ENCODE measurements at regions not wholly inside any gene's neighbourhood (a gene's known extent, or its start where the extent isn't known, plus 50 kb on each side); places are given as distances from the start of the nearest gene placed in this dataset.
"Not testable (repeated sequence)": the region's sequence is repeated elsewhere in the genome, so short reads cannot be mapped to it uniquely, and the experiment has no call there.

- no peak for DNase-seq (ENCODE audit: low read depth in 4 of 4, low spot score in 3 of 4)
Observed at GRCh38 chr10:78207216-78207615, 173.6 kb downstream of the RPS24 start.

GRCh38 chr10:78207776-78208175, 174.1 kb downstream of the RPS24 start:
- DNase-seq (ENCODE audit: low read depth in 4 of 4, low spot score in 3 of 4), result no peak

GRCh38 chr10:78209970-78210369, 176.3 kb downstream of the RPS24 start:
- DNase-seq (ENCODE audit: low read depth in 4 of 4, low spot score in 3 of 4), result no peak

DNA sequence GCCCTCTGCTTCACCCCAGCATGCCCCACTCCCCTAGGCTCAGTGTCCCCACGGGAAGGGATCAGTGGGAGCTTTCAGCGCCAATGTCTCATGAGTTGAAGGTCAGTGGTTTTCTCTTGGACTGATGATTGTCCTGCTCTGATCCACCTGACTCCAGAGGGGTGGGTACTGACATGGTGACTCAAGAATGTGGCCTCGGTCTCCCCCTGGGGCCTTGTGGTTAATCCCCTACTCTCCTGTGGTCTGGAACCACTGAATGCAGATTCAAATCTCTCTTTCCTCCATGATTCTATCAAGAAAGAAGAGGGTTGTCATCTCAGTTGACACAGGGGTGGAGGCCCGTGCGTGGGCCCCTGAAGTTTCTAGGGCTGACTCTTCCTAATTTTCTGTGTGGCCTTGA, 176.9 kb downstream of the RPS24 start:
- no peak for DNase-seq (ENCODE audit: low read depth in 4 of 4, low spot score in 3 of 4)

GRCh38 chr10:78210976-78211375, 177.3 kb downstream of the RPS24 start:
- no peak for DNase-seq (ENCODE audit: low read depth in 4 of 4, low spot score in 3 of 4)

- no peak for DNase-seq (ENCODE audit: low read depth in 4 of 4, low spot score in 3 of 4)
Observed at GRCh38 chr10:78211561-78212051, 177.9 kb downstream of the RPS24 start.

DNA sequence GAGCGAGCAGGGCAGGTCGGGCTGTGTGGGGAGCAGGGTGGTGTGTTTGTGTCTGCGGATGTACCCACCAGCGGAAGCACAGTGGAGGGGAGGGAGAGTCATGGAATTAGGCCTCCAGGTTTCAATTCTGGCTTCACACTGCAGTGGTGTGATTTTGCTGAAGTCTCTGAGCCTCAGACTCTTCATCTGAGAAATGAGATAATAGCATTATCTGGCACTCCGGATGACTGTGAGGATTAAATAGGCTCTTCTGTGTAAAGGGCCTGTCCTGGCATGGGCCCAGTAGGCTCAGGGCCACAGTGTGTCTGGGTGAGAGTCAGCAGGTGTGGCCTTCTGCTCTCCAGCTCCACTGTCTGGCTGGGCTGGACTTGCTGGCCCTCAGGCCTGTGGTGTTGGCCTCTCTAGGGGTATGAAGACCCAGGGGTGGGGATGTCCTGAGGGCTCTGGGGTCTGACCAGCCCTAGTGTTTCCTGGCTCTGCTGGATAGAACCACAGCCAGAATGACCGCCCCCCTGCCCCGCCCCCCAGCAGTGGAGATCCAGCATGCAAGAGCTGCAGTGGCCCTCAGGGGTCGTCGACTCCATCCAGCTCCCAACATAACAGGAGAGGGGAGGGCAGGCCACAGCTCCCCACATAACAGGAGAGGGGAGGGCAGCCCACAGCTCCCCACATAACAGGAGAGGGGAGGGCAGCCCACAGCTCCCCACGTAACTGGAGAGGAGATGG, 178.6 kb downstream of the RPS24 start:
- DNase-seq (ENCODE audit: low read depth in 4 of 4, low spot score in 3 of 4), result no peak

- DNase-seq (ENCODE audit: low read depth in 4 of 4, low spot score in 3 of 4), result no peak
Observed at GRCh38 chr10:78212786-78213175, 179.1 kb downstream of the RPS24 start.

DNA sequence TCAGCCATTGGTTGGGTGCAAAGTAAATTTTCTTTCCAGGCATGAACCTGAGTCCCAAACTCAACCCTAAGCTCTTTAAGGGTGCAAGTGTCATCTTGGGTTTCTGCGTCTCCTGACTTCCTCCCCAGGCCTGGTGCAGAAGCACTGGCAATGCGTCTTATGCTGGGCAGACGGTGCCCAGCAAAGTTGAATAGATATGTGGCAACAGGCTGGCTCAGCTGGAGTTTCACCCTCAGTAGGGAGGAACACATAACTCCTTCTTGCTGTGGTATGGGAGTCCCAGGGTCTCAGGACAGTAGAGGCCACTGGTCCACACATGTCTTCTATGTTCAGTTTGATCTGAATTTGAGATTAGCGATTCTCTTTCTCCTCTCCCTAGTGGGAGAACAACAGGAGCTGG, 181.3 kb downstream of the RPS24 start:
- DNase-seq (ENCODE audit: low read depth in 4 of 4, low spot score in 3 of 4), result no peak

- peak; percentile 48 to 70 (median 52) for DNase-seq (ENCODE audit: low read depth in 4 of 4, low spot score in 3 of 4)
Observed at GRCh38 chr10:78215645-78216044, 182.0 kb downstream of the RPS24 start.

GRCh38 chr10:78217336-78217735, 183.7 kb downstream of the RPS24 start:
- DNase-seq (ENCODE audit: low read depth in 4 of 4, low spot score in 3 of 4), result no peak

DNA sequence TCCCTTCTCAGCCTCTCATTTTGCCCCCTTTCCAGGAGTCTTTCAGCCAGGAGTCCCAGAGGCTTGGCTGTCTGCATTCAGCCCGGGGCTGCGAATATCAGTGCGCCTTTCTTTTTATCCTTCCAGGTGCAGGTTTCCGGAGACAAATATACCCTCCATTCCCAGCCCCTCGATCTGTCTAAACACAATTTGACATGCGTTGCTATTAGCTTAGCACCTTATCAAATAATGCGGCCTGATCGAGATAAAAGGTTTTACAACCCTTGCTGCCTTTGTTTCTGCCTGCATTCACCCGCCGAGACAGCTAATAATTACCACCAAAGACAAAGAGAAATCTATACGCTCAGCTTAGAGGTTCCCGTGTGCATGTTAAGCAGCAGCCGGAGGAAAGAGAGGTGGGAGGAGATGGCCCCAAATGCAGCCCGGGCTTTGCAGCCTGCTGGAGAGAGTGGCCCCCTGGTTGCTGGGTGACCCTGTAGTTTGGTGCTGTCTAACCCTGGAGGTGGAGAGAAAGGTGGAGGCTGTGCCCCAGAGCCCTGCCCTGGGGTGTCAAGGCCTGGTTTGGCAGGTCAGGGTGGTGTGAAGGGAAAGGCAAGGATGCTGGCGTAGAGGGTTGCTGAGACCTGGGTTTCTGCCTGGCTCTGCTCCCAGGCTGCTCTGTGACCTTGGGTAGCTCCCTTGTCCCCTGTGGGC, 185.3 kb downstream of the RPS24 start:
- no peak for DNase-seq (ENCODE audit: low read depth in 4 of 4, low spot score in 3 of 4)

DNA sequence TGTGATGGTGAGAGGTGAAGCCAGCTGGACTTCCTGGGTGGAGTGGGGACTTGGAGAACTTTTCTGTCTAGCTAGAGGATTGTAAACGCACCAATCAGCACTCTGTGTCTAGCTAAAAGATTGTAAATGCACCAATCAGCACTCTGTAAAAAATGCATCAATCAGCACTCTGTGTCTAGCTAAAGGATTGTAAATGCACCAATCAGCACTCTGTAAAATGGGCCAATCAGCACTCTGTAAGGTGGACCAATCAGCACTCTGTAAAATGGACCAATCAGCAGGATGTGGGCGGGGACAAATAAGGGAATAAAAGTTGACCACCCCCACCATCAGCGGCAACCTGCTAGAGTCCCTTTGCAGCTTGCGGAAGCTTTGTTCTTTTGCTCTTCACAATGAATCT, 185.9 kb downstream of the RPS24 start:
- DNase-seq (ENCODE audit: low read depth in 4 of 4, low spot score in 3 of 4), result not testable (repeated sequence)

- DNase-seq (ENCODE audit: low read depth in 4 of 4, low spot score in 3 of 4), result no peak
Observed at GRCh38 chr10:78220781-78221180, 187.1 kb downstream of the RPS24 start.

DNA sequence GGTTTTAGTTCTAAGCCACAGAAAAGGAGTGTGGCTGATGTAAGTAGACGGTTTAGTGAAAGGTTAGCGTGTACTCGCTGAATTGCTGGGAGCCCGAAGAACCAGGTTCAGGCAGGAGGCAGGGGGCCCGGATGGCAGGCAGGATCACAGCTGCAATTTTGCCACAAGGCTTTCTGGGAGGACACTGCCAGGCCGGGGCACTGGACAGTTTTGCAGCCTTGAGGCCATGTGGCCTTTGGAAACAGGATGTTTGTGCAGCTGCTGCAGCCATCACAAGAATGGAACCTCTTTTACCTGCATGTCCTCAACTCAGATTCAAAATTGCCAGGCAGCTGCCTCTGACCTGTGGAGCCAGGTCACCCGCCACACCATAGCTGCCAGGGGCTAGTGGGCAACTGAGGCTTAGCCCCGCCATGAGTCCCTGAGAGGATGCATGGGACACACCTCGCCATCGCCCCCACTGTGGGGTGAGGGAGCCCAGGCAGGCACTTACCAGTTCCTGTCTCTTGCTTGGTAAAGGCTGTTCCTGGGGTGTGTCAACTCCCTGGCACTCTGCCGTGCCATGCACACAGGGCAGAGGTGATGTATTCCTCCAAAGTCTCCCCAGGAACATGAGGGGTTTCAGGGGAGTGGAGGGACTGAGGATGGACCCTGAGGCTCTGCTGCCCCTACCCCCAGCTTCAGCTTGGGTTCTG, 188.6 kb downstream of the RPS24 start:
- DNase-seq (ENCODE audit: low read depth in 4 of 4, low spot score in 3 of 4), result no peak

DNA sequence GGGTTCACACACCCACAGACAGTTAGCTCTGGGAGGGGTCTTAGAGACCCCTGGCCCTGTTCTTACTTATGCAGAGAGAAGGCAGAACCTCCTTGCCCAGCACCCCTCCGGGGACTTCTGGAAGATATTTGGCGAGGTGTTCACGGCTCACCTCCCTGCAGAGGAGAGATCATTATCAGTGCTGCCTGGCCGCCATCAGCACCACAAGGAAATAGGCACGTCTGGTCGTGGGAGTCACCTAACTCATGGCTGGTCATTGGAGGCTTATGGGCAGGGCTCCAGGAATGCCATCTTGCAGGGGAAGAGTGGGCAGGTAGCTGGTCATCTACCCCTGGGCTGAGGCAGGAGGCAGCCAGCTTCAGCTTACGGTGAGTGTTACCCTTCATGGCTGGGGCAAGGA, 189.4 kb downstream of the RPS24 start:
- no peak for DNase-seq (ENCODE audit: low read depth in 4 of 4, low spot score in 3 of 4)

- DNase-seq (ENCODE audit: low read depth in 4 of 4, low spot score in 3 of 4), result no peak
Observed at GRCh38 chr10:78224602-78225001, 190.9 kb downstream of the RPS24 start.

- no peak for DNase-seq (ENCODE audit: low read depth in 4 of 4, low spot score in 3 of 4)
Observed at GRCh38 chr10:78225594-78225993, 191.9 kb downstream of the RPS24 start.

DNA sequence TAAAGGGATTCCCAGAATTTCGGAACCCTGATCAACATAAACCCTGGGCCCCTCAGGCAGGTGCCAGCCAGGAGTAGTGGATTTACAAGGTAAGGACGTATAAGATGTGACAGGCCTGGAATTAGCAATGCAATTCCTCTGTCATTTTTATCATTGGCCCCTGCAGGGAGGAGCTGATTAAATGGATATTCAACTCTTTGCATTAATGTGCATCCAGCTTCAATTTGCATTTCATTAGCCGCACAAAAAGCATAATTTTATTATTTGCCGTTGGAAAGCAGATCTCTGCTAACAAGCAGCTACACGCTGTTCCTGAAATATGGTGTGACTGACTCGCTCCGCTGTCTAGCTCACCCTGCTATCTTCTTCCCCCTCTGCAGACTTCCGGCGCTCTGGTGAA, 195.8 kb downstream of the RPS24 start:
- DNase-seq (ENCODE audit: low read depth in 4 of 4, low spot score in 3 of 4), result no peak

GRCh38 chr10:78229950-78230675, 196.4 kb downstream of the RPS24 start:
- DNase-seq (ENCODE audit: low read depth in 4 of 4, low spot score in 3 of 4), result no peak

- DNase-seq (ENCODE audit: low read depth in 4 of 4, low spot score in 3 of 4), result no peak
Observed at GRCh38 chr10:78231327-78231726, 197.7 kb downstream of the RPS24 start.

Data from left renal pelvis (tissue), 4 donors.